Globus pallidus (tissue), 1 donor: ENCODE measurements at regions not wholly inside any gene's neighbourhood (a gene's known extent, or its start where the extent isn't known, plus 50 kb on each side); places are given as distances from the start of the nearest gene placed in this dataset.

Experiments
- DNase-seq: peaks from one replicate; pipeline ENCODE4 v3.0.0-alpha.2; 2015; ENCODE audit warnings: low spot score

GRCh38 chr3:16658004-16658924 is 53.0 kb upstream of the DAZL start:
- no peak for DNase-seq

- no peak for DNase-seq
Measured at GRCh38 chr3:16658925-16659793, 53.9 kb upstream of the DAZL start.

DNA sequence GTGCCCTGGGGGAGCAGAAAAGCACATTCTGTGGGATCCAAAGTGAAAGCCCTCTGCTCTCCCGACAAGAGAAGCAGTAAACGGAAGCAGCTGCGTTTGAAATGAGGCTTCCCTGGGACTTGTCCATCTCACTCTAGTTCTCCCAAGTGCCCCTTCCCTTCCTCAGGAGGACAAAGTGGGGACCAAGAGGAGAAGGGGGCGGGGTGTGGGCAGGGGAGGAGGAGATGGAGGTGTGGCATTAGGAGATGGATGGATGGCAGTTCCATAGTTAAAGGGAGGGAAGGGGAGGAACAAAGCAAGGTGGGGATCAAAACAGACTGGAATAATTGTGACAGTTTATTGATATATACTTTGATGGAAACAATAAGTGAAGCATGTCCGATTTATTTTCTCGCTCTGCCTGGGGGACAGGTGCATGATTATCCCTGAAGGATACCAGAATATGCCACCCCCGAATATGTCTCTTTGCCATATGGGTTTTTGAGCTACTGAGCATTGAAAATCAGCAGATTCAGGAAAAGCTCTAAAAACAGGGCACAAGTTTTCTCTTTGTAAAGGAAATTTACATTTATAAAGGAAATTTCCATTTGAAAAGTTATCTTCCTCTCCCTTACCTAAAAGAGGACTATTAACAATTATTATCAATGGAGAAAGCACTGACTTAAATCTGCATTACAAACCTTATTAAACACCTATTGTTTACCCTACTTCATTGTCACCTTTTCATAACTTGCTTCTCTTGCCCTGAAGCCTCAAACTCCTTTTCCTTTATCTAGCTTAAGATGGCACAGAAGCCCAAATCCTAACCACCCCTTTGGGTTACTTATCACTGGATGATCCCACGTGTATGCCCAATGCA is 58.9 kb upstream of the DAZL start:
- no peak for DNase-seq

GRCh38 chr3:16665282-16665741 is 60.1 kb upstream of the DAZL start:
- no peak for DNase-seq

GRCh38 chr3:16666206-16666605 is 61.0 kb upstream of the DAZL start:
- no peak for DNase-seq

GRCh38 chr3:16667633-16668032 is 62.4 kb upstream of the DAZL start:
- no peak for DNase-seq

- DNase-seq, result peak; percentile 28
Measured at GRCh38 chr3:16668776-16669545, 63.7 kb upstream of the DAZL start.

GRCh38 chr3:16670191-16670590 is 65.0 kb upstream of the DAZL start:
- DNase-seq, result no peak

DNA sequence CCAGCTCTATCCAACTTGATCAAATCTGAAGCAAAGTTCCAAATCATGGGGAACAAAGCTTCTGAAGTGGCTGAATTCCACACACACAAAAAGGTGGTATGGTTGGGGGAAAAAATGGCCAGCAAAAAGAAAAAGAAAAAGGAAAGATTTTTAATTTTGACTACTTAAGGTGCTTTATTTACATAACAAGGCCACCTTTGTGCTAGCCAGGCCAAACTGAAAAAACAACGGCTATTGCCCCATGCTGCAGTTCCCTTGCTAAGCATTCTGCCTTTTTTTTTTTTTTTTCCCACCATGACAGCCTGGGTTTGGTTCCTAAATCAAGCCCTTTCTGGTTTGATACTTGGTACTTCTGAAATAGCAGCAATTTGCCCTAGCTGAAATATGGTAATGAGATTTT is 66.5 kb upstream of the DAZL start:
- DNase-seq, result no peak

DNA sequence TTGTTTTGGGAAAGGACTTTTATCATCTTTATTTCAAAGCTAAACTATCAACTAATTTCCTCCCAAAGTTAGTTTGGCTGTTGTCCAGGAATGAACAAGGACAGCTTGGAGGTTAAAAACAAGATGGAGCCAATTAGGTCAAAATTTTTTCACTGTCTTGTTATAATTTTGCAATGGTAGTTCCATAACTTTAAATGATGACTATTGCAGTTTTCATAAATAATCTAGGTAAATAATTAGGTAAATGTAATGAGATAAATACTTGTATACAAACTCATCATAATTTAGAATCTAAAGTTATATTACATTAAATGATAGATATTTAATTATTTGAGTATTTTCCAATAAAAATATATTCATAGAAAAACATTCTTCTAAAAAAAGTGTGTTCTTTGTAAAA is 68.3 kb upstream of the DAZL start:
- DNase-seq, result no peak

DNA sequence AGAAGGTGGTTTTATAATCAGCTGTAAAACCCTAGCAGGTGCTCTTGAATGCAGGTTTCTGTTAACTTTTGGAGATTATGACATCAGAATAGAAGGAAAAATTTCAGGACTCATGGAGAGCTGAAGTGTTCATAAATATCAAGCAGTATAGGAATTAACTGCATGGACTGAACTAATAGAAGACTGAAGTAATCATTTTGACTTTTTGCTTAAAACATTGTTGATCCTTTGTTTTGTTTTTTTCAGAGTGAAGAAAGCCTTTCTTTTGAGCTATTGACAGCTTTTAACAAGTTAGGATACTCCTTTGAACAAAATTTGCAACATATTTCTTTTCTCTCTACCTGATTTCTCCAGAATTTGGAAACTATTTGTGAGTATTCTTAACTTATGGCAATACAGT is 70.6 kb upstream of the DAZL start:
- no peak for DNase-seq

DNA sequence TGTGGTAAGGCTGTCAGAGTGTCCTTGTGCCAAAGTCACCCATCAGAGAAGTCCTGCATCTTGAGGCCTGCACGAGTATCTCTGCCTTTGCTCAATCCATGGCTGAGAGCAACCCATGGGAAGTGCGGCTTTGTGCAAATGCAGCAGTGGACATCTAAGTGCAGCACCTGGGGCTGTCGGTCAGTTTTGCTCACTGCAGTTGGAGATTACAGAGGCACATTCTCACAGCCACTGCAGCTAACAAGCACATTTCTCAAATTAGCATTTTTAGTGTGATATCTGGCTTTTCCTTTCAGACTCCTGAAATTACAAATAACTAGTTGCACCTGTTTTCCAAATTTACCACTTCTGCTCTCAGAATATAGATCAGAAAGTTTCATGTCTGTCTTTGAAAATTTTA is 81.5 kb upstream of the DAZL start:
- DNase-seq, result no peak

DNA sequence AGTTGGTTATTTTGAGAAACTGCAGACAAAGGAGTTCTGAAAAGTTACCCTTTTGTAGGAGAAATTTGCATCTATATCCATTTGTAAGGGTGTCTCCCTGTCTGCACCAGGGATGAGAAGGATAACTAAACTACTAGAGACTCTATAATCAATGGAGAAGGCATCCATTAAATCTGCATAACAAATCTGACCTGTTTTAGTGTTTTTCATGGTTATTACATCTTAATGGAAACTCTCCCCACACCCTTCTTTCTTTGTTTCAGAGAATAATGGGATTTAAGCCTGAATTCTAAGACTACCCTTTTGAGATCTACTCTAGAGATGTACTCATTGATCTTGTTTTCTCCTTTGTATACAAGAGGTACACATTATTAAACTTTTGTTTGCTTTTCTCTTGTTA is 82.0 kb upstream of the DAZL start:
- no peak for DNase-seq

DNA sequence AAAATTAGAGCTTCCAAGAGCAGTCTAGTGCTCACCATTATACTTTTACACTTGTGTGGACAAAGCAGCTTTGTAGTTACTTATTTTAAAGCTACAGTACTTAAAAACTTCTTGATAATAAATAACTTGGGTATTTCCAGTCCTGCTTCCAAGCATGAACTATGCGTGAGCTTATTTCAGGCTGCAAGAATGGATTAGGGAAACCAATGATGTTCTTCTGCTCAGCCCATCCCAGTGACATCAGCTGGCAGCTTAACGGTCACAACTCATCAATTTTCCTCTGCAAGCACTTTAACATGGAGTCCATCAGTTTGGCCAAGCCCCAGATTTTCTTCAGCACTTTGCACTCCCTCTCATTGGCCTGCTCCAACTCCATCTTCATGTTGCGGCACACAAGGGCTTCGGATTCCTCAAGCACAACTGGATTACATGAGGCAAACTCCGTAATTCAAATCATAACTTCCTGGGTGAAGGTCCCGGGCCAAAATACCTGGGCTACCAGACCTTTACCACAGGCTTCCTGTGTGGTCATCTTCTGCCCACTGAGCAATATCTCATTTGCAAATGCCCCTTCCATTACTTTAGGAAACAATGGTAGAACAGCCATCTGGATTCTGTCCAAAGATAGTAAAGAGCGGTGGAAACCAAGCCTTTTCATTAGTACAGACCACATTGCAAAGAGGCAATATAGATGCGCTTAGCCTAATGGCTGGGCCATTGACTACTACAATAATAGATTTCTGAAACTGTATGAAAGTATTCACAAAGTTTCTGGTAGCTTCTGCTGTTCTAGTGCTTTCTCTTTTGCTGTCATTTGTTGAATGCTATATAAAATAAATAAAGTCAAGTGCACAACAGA is 87.5 kb upstream of the DAZL start:
- DNase-seq, result no peak

- no peak for DNase-seq
Measured at GRCh38 chr3:16693820-16694219, 88.6 kb upstream of the DAZL start.

DNA sequence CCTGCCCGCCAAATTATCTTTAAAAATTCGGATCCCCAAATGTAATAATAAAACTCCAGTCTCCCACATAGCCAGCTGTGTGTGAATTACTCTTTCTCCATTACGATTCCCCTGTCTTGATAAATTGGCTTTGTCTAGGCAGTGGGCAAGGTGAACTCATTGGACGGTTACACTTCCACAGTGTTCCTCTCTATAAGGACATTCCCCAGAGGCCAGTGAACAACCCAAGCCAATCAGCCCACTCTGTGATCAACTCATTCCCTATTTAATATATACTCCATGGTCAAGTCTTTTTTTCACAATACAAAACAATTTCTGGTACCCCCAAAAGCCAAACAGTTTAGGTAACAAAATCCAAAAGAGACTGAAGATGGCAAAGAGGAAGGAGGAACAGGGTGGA is 90.5 kb upstream of the DAZL start:
- DNase-seq, result no peak

DNA sequence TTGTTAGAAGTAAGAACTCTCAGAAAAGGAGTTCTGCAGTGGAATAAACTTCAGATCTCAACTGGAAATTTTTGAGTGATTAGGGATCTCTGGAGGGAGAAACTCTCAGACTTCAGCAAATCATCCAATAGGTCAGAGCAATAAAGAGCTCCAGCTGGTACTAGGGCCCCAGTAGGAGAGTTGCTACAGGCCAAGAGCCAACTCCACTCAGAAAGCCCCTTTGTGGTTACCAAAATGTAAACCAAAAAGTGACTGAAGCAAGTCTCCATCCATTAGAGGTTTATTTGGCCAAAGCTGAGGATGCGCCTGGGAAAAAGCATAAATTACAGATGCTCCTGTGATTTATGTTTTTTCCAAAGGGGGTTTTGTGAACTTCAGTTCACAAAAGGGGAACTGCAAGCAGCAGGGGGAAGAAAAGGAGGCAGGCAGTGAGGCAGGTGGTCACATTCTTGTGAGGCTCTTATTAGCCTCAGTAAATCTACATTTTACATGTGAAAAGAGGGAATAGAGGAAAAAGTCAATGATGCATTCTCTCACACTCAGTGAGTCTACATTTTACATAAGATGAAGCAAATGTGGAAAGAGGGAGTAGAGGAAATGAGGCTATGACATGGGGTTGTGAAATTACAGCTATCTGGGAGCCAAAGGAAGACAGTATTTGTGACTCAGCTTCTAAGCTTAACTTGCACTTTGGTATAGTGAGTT is 92.4 kb upstream of the DAZL start:
- no peak for DNase-seq

- DNase-seq, result no peak
Measured at GRCh38 chr3:16700651-16701050, 95.4 kb upstream of the DAZL start.

- no peak for DNase-seq
Measured at GRCh38 chr3:16704941-16705340, 99.7 kb upstream of the DAZL start.

GRCh38 chr3:16707260-16707659 is 102.0 kb upstream of the DAZL start:
- no peak for DNase-seq
